Upper lobe of left lung (tissue), 6 donors: ENCODE measurements at regions not wholly inside any gene's neighbourhood (a gene's known extent, or its start where the extent isn't known, plus 50 kb on each side); places are given as distances from the start of the nearest gene placed in this dataset.

Experiments used
- ATAC-seq, 2 donors: fragments of 200-7000 bp; cut with Tn5 transposase; one replicate each; pipeline ENCODE4 v1.9.1; 2022; ENCODE audit warnings: mild to moderate bottlenecking in 2 of 2, moderate library complexity in 2 of 2; ENCODE audit not compliant: low FRiP score in 2 of 2
- DNase-seq, 2 donors: peaks; one replicate each; pipeline ENCODE4 v3.0.0-alpha.2; 2019 to 2020
- H3K27ac ChIP-seq, 4 donors: fragments of 200-600 bp; sonication (generic); one replicate each; pipeline ENCODE4 v1.5.1; 2016 to 2019
- H3K27me3 ChIP-seq, 4 donors: fragments of 200-600 bp; sonication (generic); one replicate each; pipeline ENCODE4 v1.5.1; 2017 to 2019
- H3K36me3 ChIP-seq, 4 donors: fragments of 200-600 bp; sonication (generic); one replicate each; pipeline ENCODE4 v1.5.1; 2016 to 2019
- H3K4me1 ChIP-seq, 4 donors: fragments of 200-600 bp; sonication (generic); one replicate each; pipeline ENCODE4 v1.5.1; 2018 to 2019
- H3K4me3 ChIP-seq, 4 donors: fragments of 200-600 bp; sonication (generic); one replicate each; pipeline ENCODE4 v1.5.1; 2017 to 2019; ENCODE audit warnings: mild to moderate bottlenecking in 2 of 4, moderate library complexity in 1 of 4
- H3K9me3 ChIP-seq, 4 donors: fragments of 200-600 bp; sonication (generic); one replicate each; pipeline ENCODE4 v1.5.1; 2018 to 2019
- EP300 ChIP-seq, 4 donors: sonication (generic); formaldehyde crosslinking; IDR thresholded peaks; one replicate each; pipeline ENCODE4 v1.5.1; 2017; ENCODE audit warnings: antibody characterized with exemption in 4 of 4, control low read depth in 2 of 4
- POLR2A ChIP-seq, 4 donors: fragments of 450-650 bp; IDR thresholded peaks; one replicate each; pipeline ENCODE4 v1.5.1; 2016 to 2017; ENCODE audit warnings: antibody characterized with exemption in 4 of 4, mild to moderate bottlenecking in 2 of 4
- POLR2AphosphoS5 ChIP-seq, 2 donors: sonication (generic); formaldehyde crosslinking; IDR thresholded peaks; one replicate each; pipeline ENCODE4 v1.5.1; 2017; ENCODE audit warnings: antibody characterized with exemption in 2 of 2
- WGBS, 2 donors: methylation state at CpG; one replicate each; pipeline ENCODE4 v1.1.5; 2017 to 2018; 5-methylcytosine and 5-hydroxymethylcytosine counted together
- TF ChIP-seq, protein P1 (sequence below), 6 experiments: fragments of 450-650 bp in 4 of 6; fragments of 200-600 bp in 2 of 6; sonication (generic) in 2 of 6; IDR thresholded peaks; one replicate each; pipeline ENCODE4 v1.5.1; 2016 to 2019; ENCODE audit warnings: antibody characterized with exemption in 6 of 6
- donor health status: DM: no; HTN: no; CAD: no; lungs with moderate emphysema.
- donor health status: DM: no; HTN: yes; CAD: no; lungs with severe emphysema.

GRCh38 chr5:63128018-63128417 is 549.4 kb downstream of the LRRC70 start:
- H3K36me3 ChIP-seq: no peaks in the 10 kb centered on the region
- 25 to 38% methylated on average over 2 of the region's 2 CpGs for WGBS, 2 donors

GRCh38 chr5:63127054-63127453 is 548.4 kb downstream of the LRRC70 start:
- H3K4me1 ChIP-seq: no peaks in the 10 kb centered on the region
- no peaks in the 10 kb centered on the region for H3K27me3 ChIP-seq
- TF ChIP-seq EP300 (IDR thresholded peaks at IDR 0.05) (no peak), POLR2AphosphoS5 (IDR thresholded peaks at IDR 0.05) (no peak), POLR2A (IDR thresholded peaks at IDR 0.05) (no peak)
- TF ChIP-seq, protein P1, sequence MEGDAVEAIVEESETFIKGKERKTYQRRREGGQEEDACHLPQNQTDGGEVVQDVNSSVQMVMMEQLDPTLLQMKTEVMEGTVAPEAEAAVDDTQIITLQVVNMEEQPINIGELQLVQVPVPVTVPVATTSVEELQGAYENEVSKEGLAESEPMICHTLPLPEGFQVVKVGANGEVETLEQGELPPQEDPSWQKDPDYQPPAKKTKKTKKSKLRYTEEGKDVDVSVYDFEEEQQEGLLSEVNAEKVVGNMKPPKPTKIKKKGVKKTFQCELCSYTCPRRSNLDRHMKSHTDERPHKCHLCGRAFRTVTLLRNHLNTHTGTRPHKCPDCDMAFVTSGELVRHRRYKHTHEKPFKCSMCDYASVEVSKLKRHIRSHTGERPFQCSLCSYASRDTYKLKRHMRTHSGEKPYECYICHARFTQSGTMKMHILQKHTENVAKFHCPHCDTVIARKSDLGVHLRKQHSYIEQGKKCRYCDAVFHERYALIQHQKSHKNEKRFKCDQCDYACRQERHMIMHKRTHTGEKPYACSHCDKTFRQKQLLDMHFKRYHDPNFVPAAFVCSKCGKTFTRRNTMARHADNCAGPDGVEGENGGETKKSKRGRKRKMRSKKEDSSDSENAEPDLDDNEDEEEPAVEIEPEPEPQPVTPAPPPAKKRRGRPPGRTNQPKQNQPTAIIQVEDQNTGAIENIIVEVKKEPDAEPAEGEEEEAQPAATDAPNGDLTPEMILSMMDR (IDR thresholded peaks at IDR 0.05): no peak
- no peak overlapping the region for H3K27ac ChIP-seq
- no peak for ATAC-seq
- H3K36me3 ChIP-seq: no peaks in the 10 kb centered on the region
- H3K4me3 ChIP-seq: no peak overlapping the region
- no peak for DNase-seq
- H3K9me3 ChIP-seq: no peaks in the 10 kb centered on the region
- 68 to 75% methylated on average over 2 of the region's 2 CpGs for WGBS, 2 donors

More at GRCh38 chr5:63128018-63128417, 549.4 kb downstream of the LRRC70 start:
- no peak for ATAC-seq
- H3K4me3 ChIP-seq: no peak overlapping the region
- no peaks in the 10 kb centered on the region for H3K9me3 ChIP-seq
- no peaks in the 10 kb centered on the region for H3K27me3 ChIP-seq
- no peak overlapping the region for H3K27ac ChIP-seq
- TF ChIP-seq POLR2A (IDR thresholded peaks at IDR 0.05) (no peak), EP300 (IDR thresholded peaks at IDR 0.05) (no peak), POLR2AphosphoS5 (IDR thresholded peaks at IDR 0.05) (no peak)
- TF ChIP-seq, protein P1 (IDR thresholded peaks at IDR 0.05): no peak
- no peak for DNase-seq
- H3K4me1 ChIP-seq: no peaks in the 10 kb centered on the region

- H3K4me1 ChIP-seq: no peaks in the 10 kb centered on the region
- WGBS, 2 donors: 16 to 33% methylated on average over 2 of the region's 2 CpGs
- no peaks in the 10 kb centered on the region for H3K36me3 ChIP-seq
- TF ChIP-seq, protein P1 (IDR thresholded peaks at IDR 0.05): peak in 4 of 6 experiments; percentile 11 to 30 (median 20)
- no peak for TF ChIP-seq POLR2A (IDR thresholded peaks at IDR 0.05)
- no peak for TF ChIP-seq EP300 (IDR thresholded peaks at IDR 0.05)
- TF ChIP-seq POLR2AphosphoS5 (IDR thresholded peaks at IDR 0.05): no peak
- H3K4me3 ChIP-seq: no peak overlapping the region
- H3K27me3 ChIP-seq: no peaks in the 10 kb centered on the region
- DNase-seq (no peak), ATAC-seq (peak in 1 of 2 donors; percentile 62)
- no peaks in the 10 kb centered on the region for H3K9me3 ChIP-seq
- no peak overlapping the region for H3K27ac ChIP-seq
These were observed 547.2 kb downstream of the LRRC70 start for GRCh38 chr5:63125862-63126261.

- no peaks in the 10 kb centered on the region for H3K9me3 ChIP-seq
- no peak for TF ChIP-seq POLR2AphosphoS5 (IDR thresholded peaks at IDR 0.05)
- TF ChIP-seq POLR2A (IDR thresholded peaks at IDR 0.05): no peak
- TF ChIP-seq, protein P1 (IDR thresholded peaks at IDR 0.05): no peak
- TF ChIP-seq EP300 (IDR thresholded peaks at IDR 0.05): no peak
- no peak overlapping the region for H3K4me3 ChIP-seq
- H3K27me3 ChIP-seq: no peaks in the 10 kb centered on the region
- ATAC-seq (no peak), DNase-seq (no peak)
- H3K27ac ChIP-seq: no peak overlapping the region
- H3K36me3 ChIP-seq: no peaks in the 10 kb centered on the region
- no peaks in the 10 kb centered on the region for H3K4me1 ChIP-seq
These were observed 546.8 kb downstream of the LRRC70 start for GRCh38 chr5:63125392-63125791.

DNA sequence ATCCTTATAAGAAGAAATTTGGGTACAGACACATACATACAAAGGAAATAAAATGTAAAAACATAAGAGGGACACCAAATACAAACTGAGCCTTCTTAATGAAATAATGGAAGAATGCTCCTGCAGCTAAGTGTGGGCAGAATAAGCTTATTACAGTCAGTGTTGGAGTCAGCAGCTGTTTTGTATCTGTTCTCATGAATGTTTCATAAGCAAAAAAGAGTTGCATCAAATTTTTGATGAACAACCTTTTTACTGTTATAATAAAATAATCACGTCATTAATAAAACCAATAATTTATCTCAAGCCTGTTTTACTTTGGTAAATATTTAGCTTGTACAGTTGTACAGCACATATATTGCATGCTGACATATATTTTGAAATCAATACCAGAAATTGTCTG is 545.6 kb downstream of the LRRC70 start:
- Histone ChIP-seq H3K27me3 (no peaks in the 10 kb centered on the region), H3K9me3 (no peaks in the 10 kb centered on the region), H3K36me3 (no peaks in the 10 kb centered on the region), H3K27ac (no peak overlapping the region), H3K4me1 (no peaks in the 10 kb centered on the region), H3K4me3 (no peak overlapping the region)
- TF ChIP-seq, protein P1 (IDR thresholded peaks at IDR 0.05): no peak
- no peak for TF ChIP-seq EP300 (IDR thresholded peaks at IDR 0.05)
- TF ChIP-seq POLR2A (IDR thresholded peaks at IDR 0.05): no peak
- TF ChIP-seq POLR2AphosphoS5 (IDR thresholded peaks at IDR 0.05): no peak
- no peak for DNase-seq
- WGBS, 2 donors: 68 to 79% methylated on average over 1 of the region's 1 CpG
- ATAC-seq: no peak
